Natural killer cell (primary cell): ENCODE measurements at regions not wholly inside any gene's neighbourhood (a gene's known extent, or its start where the extent isn't known, plus 50 kb on each side); places are given as distances from the start of the nearest gene placed in this dataset.

Experiments used
- ATAC-seq, 3 donors: fragments of 150-1000 bp in 2 of 3; fragments of 200-7000 bp in 1 of 3; cut with Tn5 transposase; 1 replicate in 1 of 3; 2 replicates in 2 of 3; pipeline ENCODE4 v1.10.0; 2021; ENCODE audit warnings: mild to moderate bottlenecking in 2 of 3, moderate library complexity in 2 of 3
- DNase-seq, 2 donors: peaks; one replicate each; pipeline versions ENCODE4 v3.0.0 to v3.0.0-alpha.2; 2013 to 2021; ENCODE audit warnings: mixed read lengths in 1 of 2
- H3K27ac ChIP-seq: one replicate; pipeline ENCODE4 v1.5.1; 2013; ENCODE audit warnings: mild to moderate bottlenecking, low read length
- H3K27me3 ChIP-seq: one replicate; pipeline ENCODE4 v1.6.1; 2013; ENCODE audit warnings: low read length; ENCODE audit not compliant: control insufficient read depth, insufficient read depth
- H3K36me3 ChIP-seq: one replicate; pipeline ENCODE4 v1.6.1; 2013; ENCODE audit warnings: low read length; ENCODE audit not compliant: control insufficient read depth, insufficient read depth
- H3K4me1 ChIP-seq: one replicate; pipeline ENCODE4 v1.6.1; 2013; ENCODE audit warnings: low read length; ENCODE audit not compliant: control insufficient read depth, insufficient read depth
- H3K4me3 ChIP-seq: one replicate; pipeline ENCODE4 v1.5.1; 2013; ENCODE audit warnings: low read length
- H3K9me3 ChIP-seq: one replicate; pipeline ENCODE4 v1.6.1; 2013; ENCODE audit warnings: low read length; ENCODE audit not compliant: control insufficient read depth, insufficient read depth
- H3K27ac Mint-ChIP-seq, 2 donors: one replicate each; pipeline ENCODE4 v1.8.0; 2022; ENCODE audit warnings: mild to moderate bottlenecking in 2 of 2, mixed read lengths in 2 of 2, moderate library complexity in 1 of 2
- H3K27me3 Mint-ChIP-seq, 2 donors: one replicate each; pipeline ENCODE4 v1.8.0; 2022; ENCODE audit warnings: low read depth in 2 of 2, mixed read lengths in 2 of 2
- H3K36me3 Mint-ChIP-seq: one replicate; pipeline ENCODE4 v1.8.0; 2022; ENCODE audit warnings: mixed read lengths
- H3K4me1 Mint-ChIP-seq, 2 donors: one replicate each; pipeline ENCODE4 v1.8.0; 2022; ENCODE audit warnings: mixed read lengths in 2 of 2
- H3K4me3 Mint-ChIP-seq: one replicate; pipeline ENCODE4 v1.8.0; 2022; ENCODE audit warnings: mild to moderate bottlenecking, moderate library complexity, mixed read lengths
- H3K9me3 Mint-ChIP-seq, 2 donors: one replicate each; pipeline ENCODE4 v1.8.0; 2022; ENCODE audit warnings: mixed read lengths in 2 of 2
- WGBS: methylation state at CpG from one replicate; pipeline ENCODE4 v1.1.7; 2013; ENCODE audit warnings: missing lambda C conversion rate; ENCODE audit not compliant: insufficient coverage; 5-methylcytosine and 5-hydroxymethylcytosine counted together
- intact Hi-C: fragments of 100-400 bp; cut with micrococcal nuclease; formaldehyde crosslinking; loops from one replicate; pipeline ENCODE4 v1.14.2; 2022
- TF ChIP-seq, protein P1 (sequence below): fragments of 200-600 bp; IDR thresholded peaks from one replicate; pipeline ENCODE4 v1.8.0; 2022; ENCODE audit warnings: antibody characterized with exemption

DNA sequence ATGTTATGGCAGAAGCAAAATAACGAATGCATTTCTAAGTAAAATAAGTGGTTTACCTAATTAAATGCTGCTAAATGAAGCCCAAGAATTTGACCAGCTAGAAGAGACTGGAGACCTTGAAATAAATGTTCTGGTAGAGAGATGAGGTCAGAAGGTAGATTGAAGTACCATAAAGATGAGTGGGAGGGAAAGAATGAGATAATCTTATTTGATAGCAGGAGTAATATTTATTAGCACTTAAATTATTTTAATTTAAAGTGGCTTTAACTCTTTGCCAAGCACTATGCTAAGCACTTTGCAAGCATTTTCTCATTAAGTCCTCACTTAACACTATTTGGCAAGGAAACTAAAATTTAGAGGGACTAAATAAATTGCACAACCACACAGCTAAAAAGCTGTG is 314.9 kb upstream of the CCDC54 start:
- H3K4me1 ChIP-seq = peaks cover 8% of the 10 kb centered on the region
- H3K27ac ChIP-seq = no peak overlapping the region
- TF ChIP-seq, protein P1, sequence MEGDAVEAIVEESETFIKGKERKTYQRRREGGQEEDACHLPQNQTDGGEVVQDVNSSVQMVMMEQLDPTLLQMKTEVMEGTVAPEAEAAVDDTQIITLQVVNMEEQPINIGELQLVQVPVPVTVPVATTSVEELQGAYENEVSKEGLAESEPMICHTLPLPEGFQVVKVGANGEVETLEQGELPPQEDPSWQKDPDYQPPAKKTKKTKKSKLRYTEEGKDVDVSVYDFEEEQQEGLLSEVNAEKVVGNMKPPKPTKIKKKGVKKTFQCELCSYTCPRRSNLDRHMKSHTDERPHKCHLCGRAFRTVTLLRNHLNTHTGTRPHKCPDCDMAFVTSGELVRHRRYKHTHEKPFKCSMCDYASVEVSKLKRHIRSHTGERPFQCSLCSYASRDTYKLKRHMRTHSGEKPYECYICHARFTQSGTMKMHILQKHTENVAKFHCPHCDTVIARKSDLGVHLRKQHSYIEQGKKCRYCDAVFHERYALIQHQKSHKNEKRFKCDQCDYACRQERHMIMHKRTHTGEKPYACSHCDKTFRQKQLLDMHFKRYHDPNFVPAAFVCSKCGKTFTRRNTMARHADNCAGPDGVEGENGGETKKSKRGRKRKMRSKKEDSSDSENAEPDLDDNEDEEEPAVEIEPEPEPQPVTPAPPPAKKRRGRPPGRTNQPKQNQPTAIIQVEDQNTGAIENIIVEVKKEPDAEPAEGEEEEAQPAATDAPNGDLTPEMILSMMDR = no peak
- H3K36me3 ChIP-seq = no peaks in the 10 kb centered on the region
- no peak overlapping the region for H3K4me3 ChIP-seq
- WGBS = 43% methylated on average over 1 of the region's 1 CpG
- H3K36me3 Mint-ChIP-seq = no peaks in the 10 kb centered on the region
- H3K9me3 ChIP-seq = no peaks in the 10 kb centered on the region
- ATAC-seq = no peak
- no peaks in the 10 kb centered on the region for H3K9me3 Mint-ChIP-seq
- no peak for DNase-seq
- H3K27me3 ChIP-seq = no peaks in the 10 kb centered on the region
- no peaks in the 10 kb centered on the region for H3K27me3 Mint-ChIP-seq
- no peak overlapping the region for H3K4me3 Mint-ChIP-seq
- intact Hi-C loops = no loop called here
- H3K27ac Mint-ChIP-seq = no peak overlapping the region
- peaks cover 6 to 7% of the 10 kb centered on the region in 2 donors for H3K4me1 Mint-ChIP-seq

DNA sequence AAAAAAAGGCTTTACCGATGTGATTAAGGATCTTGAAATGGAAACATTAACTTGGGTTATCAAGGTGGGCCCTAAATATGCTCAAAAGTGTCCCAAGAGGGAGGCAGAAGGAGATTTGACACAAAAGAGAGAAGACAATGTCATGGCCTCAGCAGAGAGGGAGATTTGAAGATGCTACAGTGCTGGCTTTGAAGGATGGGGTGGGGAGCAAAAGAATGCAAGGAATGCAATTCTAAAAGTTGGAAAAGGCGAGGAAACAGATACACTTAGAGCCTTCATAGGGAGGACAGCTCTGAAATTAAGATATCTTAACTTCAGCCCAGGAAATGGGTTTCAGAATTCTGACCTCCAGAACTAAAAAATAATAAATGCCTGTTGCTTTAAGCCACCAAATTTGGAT is 314.5 kb upstream of the CCDC54 start:
- TF ChIP-seq, protein P1 = no peak
- H3K27me3 Mint-ChIP-seq = no peaks in the 10 kb centered on the region
- ATAC-seq (no peak), DNase-seq (no peak)
- intact Hi-C loops = no loop called here
- H3K27me3 ChIP-seq = no peaks in the 10 kb centered on the region
- H3K4me1 Mint-ChIP-seq = peaks cover 6 to 7% of the 10 kb centered on the region in 2 donors
- 84% methylated on average over 2 of the region's 2 CpGs for WGBS
- H3K27ac Mint-ChIP-seq = no peak overlapping the region
- no peak overlapping the region for H3K27ac ChIP-seq
- H3K36me3 ChIP-seq = no peaks in the 10 kb centered on the region
- H3K4me3 Mint-ChIP-seq = no peak overlapping the region
- no peak overlapping the region for H3K4me3 ChIP-seq
- no peaks in the 10 kb centered on the region for H3K9me3 Mint-ChIP-seq
- peaks cover 8% of the 10 kb centered on the region for H3K4me1 ChIP-seq
- no peaks in the 10 kb centered on the region for H3K9me3 ChIP-seq
- H3K36me3 Mint-ChIP-seq = no peaks in the 10 kb centered on the region

GRCh38 chr3:107063351-107063750 is 313.9 kb upstream of the CCDC54 start:
- Mint-ChIP-seq H3K36me3 (no peaks in the 10 kb centered on the region), H3K27me3 (no peaks in the 10 kb centered on the region), H3K27ac (no peak overlapping the region), H3K4me1 (peaks cover 6 to 7% of the 10 kb centered on the region in 2 donors), H3K4me3 (no peak overlapping the region), H3K9me3 (no peaks in the 10 kb centered on the region)
- H3K4me3 ChIP-seq = no peak overlapping the region
- no peaks in the 10 kb centered on the region for H3K9me3 ChIP-seq
- 83% methylated on average over 2 of the region's 5 CpGs for whole genome bisulfite sequencing
- DNase-seq = no peak
- H3K4me1 ChIP-seq = peaks cover 8% of the 10 kb centered on the region
- no peak for ATAC-seq
- TF ChIP-seq, protein P1 = no peak
- no peak overlapping the region for H3K27ac ChIP-seq
- H3K36me3 ChIP-seq = no peaks in the 10 kb centered on the region
- intact Hi-C loops = no loop called here
- H3K27me3 ChIP-seq = no peaks in the 10 kb centered on the region

GRCh38 chr3:107064405-107065060 is 312.7 kb upstream of the CCDC54 start:
- no peak overlapping the region for H3K4me3 Mint-ChIP-seq

More at GRCh38 chr3:107064405-107065060, 312.7 kb upstream of the CCDC54 start:
- ATAC-seq (peak; percentile 53 to 87 (median 75)), DNase-seq (peak in 1 of 2 donors; percentile 77)
- intact Hi-C loops = no loop called here
- Histone ChIP-seq H3K4me1 (peaks cover 8% of the 10 kb centered on the region), H3K4me3 (no peak overlapping the region), H3K9me3 (no peaks in the 10 kb centered on the region), H3K27me3 (no peaks in the 10 kb centered on the region), H3K27ac (no peak overlapping the region), H3K36me3 (no peaks in the 10 kb centered on the region)
- Mint-ChIP-seq H3K9me3 (no peaks in the 10 kb centered on the region), H3K27me3 (no peaks in the 10 kb centered on the region), H3K27ac (no peak overlapping the region), H3K36me3 (no peaks in the 10 kb centered on the region), H3K4me1 (peaks cover 6 to 7% of the 10 kb centered on the region in 2 donors)
- WGBS = 8% methylated on average over 7 of the region's 9 CpGs
- TF ChIP-seq, protein P1 = peak; percentile 73
